Breast epithelium (tissue), 4 donors: ENCODE measurements at regions not wholly inside any gene's neighbourhood (a gene's known extent, or its start where the extent isn't known, plus 50 kb on each side); places are given as distances from the start of the nearest gene placed in this dataset.

Experiments
- DNase-seq, 2 donors: peaks; one replicate each; pipeline ENCODE4 v3.0.0-alpha.2; 2019; ENCODE audit warnings: low spot score in 2 of 2
- H3K27ac ChIP-seq, 2 donors: fragments of 200-600 bp; sonication (generic) in 1 of 2; one replicate each; pipeline ENCODE4 v1.5.1; 2016 to 2019; ENCODE audit warnings: mild to moderate bottlenecking in 1 of 2
- H3K27me3 ChIP-seq, 2 donors: fragments of 200-600 bp; sonication (generic) in 1 of 2; one replicate each; pipeline versions ENCODE4 v1.5.1 to v1.6.0; 2017 to 2019; ENCODE audit warnings: control low read depth in 1 of 2, mild to moderate bottlenecking in 1 of 2
- H3K36me3 ChIP-seq: fragments of 200-600 bp; one replicate; pipeline ENCODE4 v1.5.1; 2019
- H3K4me1 ChIP-seq, 2 donors: fragments of 200-600 bp; sonication (generic); one replicate each; pipeline ENCODE4 v1.5.1; 2016 to 2019; ENCODE audit warnings: control low read depth in 1 of 2
- H3K4me3 ChIP-seq, 3 donors: fragments of 200-600 bp; sonication (generic); 1 replicate in 2 of 3; 2 replicates in 1 of 3; pipeline ENCODE4 v1.5.1; 2016 to 2019; ENCODE audit warnings: mild to moderate bottlenecking in 3 of 3, moderate library complexity in 2 of 3
- H3K9me3 ChIP-seq, 2 donors: fragments of 200-600 bp; sonication (generic) in 1 of 2; one replicate each; pipeline ENCODE4 v1.5.1; 2016 to 2019; ENCODE audit warnings: control low read depth in 1 of 2
- POLR2A ChIP-seq: fragments of 450-650 bp; IDR thresholded peaks from one replicate; pipeline ENCODE4 v1.6.1; 2016; ENCODE audit warnings: antibody characterized with exemption, mild to moderate bottlenecking, moderate library complexity
- POLR2AphosphoS5 ChIP-seq, 3 donors: sonication (generic); formaldehyde crosslinking; IDR thresholded peaks; one replicate each; pipeline ENCODE4 v1.6.1; 2017; ENCODE audit warnings: antibody characterized with exemption in 3 of 3
- intact Hi-C: fragments of 100-400 bp; cut with DNase I; formaldehyde crosslinking; loops from one replicate; pipeline ENCODE4 v1.15.1; 2023; ENCODE audit warnings: low total_unique reads
- TF ChIP-seq, protein P1 (sequence below), 3 donors: fragments of 450-650 bp; IDR thresholded peaks; one replicate each; pipeline ENCODE4 v1.5.1; 2016 to 2017; ENCODE audit warnings: antibody characterized with exemption in 3 of 3, mild to moderate bottlenecking in 3 of 3, moderate library complexity in 3 of 3

- Histone ChIP-seq H3K4me3 (no peak overlapping the region), H3K36me3 (no peaks in the 10 kb centered on the region), H3K27me3 (no peaks in the 10 kb centered on the region), H3K27ac (no peak overlapping the region), H3K9me3 (no peaks in the 10 kb centered on the region), H3K4me1 (no peaks in the 10 kb centered on the region)
- DNase-seq = no peak
- intact Hi-C loops = no loop called here
- no peak for TF ChIP-seq POLR2AphosphoS5 (IDR thresholded peaks at IDR 0.05)
- TF ChIP-seq POLR2A = no peak
- TF ChIP-seq, protein P1, sequence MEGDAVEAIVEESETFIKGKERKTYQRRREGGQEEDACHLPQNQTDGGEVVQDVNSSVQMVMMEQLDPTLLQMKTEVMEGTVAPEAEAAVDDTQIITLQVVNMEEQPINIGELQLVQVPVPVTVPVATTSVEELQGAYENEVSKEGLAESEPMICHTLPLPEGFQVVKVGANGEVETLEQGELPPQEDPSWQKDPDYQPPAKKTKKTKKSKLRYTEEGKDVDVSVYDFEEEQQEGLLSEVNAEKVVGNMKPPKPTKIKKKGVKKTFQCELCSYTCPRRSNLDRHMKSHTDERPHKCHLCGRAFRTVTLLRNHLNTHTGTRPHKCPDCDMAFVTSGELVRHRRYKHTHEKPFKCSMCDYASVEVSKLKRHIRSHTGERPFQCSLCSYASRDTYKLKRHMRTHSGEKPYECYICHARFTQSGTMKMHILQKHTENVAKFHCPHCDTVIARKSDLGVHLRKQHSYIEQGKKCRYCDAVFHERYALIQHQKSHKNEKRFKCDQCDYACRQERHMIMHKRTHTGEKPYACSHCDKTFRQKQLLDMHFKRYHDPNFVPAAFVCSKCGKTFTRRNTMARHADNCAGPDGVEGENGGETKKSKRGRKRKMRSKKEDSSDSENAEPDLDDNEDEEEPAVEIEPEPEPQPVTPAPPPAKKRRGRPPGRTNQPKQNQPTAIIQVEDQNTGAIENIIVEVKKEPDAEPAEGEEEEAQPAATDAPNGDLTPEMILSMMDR (IDR thresholded peaks at IDR 0.05) = no peak
These were observed 537.3 kb upstream of the TGFBR2 start for GRCh38 chr3:30069056-30069455.

- intact Hi-C loops = no loop called here
- H3K4me3 ChIP-seq = no peak overlapping the region
- TF ChIP-seq, protein P1 (IDR thresholded peaks at IDR 0.05) = no peak
- TF ChIP-seq POLR2AphosphoS5 (IDR thresholded peaks at IDR 0.05) (no peak), POLR2A (no peak)
- H3K4me1 ChIP-seq = no peaks in the 10 kb centered on the region
- H3K27ac ChIP-seq = no peak overlapping the region
- H3K36me3 ChIP-seq = no peaks in the 10 kb centered on the region
- no peak for DNase-seq
- no peaks in the 10 kb centered on the region for H3K9me3 ChIP-seq
- H3K27me3 ChIP-seq = no peaks in the 10 kb centered on the region
These were observed 533.4 kb upstream of the TGFBR2 start for GRCh38 chr3:30073040-30073439.

- no peaks in the 10 kb centered on the region for H3K27me3 ChIP-seq
- no peak overlapping the region for H3K4me3 ChIP-seq
- H3K9me3 ChIP-seq = no peaks in the 10 kb centered on the region
- no peaks in the 10 kb centered on the region for H3K4me1 ChIP-seq
- TF ChIP-seq, protein P1 (IDR thresholded peaks at IDR 0.05) = no peak
- no peak for TF ChIP-seq POLR2AphosphoS5 (IDR thresholded peaks at IDR 0.05)
- no peak for TF ChIP-seq POLR2A
- no peak overlapping the region for H3K27ac ChIP-seq
- no peak for DNase-seq
- H3K36me3 ChIP-seq = no peaks in the 10 kb centered on the region
- intact Hi-C loops = no loop called here
These were observed 532.8 kb upstream of the TGFBR2 start for GRCh38 chr3:30073622-30074021.

DNA sequence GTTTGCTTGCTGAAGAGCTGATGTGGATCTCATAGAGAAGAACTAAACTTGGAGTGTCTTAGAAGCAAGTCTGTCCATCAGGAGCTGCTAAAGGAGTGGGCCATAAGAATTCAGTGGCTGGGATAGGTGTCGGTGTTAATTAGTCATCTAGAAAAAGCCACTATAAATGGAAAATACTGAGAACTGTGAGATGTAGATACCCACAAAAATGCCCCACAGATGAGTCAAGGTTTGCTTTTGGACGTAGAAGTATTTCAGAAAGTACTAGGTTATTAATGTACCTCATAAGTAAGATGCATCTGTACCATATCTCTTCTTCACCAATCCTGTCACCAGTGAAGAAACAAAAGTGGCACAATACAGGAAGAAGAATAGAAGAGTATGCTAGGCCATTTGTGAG is 530.9 kb upstream of the TGFBR2 start:
- no peaks in the 10 kb centered on the region for H3K36me3 ChIP-seq
- no peaks in the 10 kb centered on the region for H3K27me3 ChIP-seq
- H3K4me1 ChIP-seq = no peaks in the 10 kb centered on the region
- DNase-seq = no peak
- no peaks in the 10 kb centered on the region for H3K9me3 ChIP-seq
- H3K27ac ChIP-seq = no peak overlapping the region
- intact Hi-C loops = no loop called here
- no peak overlapping the region for H3K4me3 ChIP-seq
- TF ChIP-seq POLR2A = no peak
- TF ChIP-seq, protein P1 (IDR thresholded peaks at IDR 0.05) = no peak
- no peak for TF ChIP-seq POLR2AphosphoS5 (IDR thresholded peaks at IDR 0.05)

GRCh38 chr3:30076899-30077298 is 529.5 kb upstream of the TGFBR2 start:
- H3K4me1 ChIP-seq = no peaks in the 10 kb centered on the region

More at GRCh38 chr3:30076899-30077298, 529.5 kb upstream of the TGFBR2 start:
- no peaks in the 10 kb centered on the region for H3K27me3 ChIP-seq
- H3K9me3 ChIP-seq = no peaks in the 10 kb centered on the region
- DNase-seq = no peak
- H3K36me3 ChIP-seq = no peaks in the 10 kb centered on the region
- intact Hi-C loops = no loop called here
- no peak overlapping the region for H3K4me3 ChIP-seq
- no peak overlapping the region for H3K27ac ChIP-seq
- no peak for TF ChIP-seq POLR2AphosphoS5 (IDR thresholded peaks at IDR 0.05)
- TF ChIP-seq, protein P1 (IDR thresholded peaks at IDR 0.05) = no peak
- no peak for TF ChIP-seq POLR2A
